Posterior vena cava (tissue), 2 donors: ENCODE measurements at regions not wholly inside any gene's neighbourhood (a gene's known extent, or its start where the extent isn't known, plus 50 kb on each side); places are given as distances from the start of the nearest gene placed in this dataset.
A peak's percentile ranks its signal among the peaks of the same experiment; 100 is the strongest.

ENCODE experiments used
- DNase-seq: peaks from one replicate; pipeline ENCODE4 v3.0.0-alpha.2; 2020; ENCODE audit warnings: low spot score
- intact Hi-C, 2 donors: fragments of 100-400 bp; cut with DNase I; formaldehyde crosslinking; loops; one replicate each; pipeline versions ENCODE4 v1.14.1 to v1.14.2; 2022 to 2023
- donor health status: DM: yes; HTN: yes; CAD: no.
- donor health status: DM: yes; HTN: yes; CAD: no.

DNA sequence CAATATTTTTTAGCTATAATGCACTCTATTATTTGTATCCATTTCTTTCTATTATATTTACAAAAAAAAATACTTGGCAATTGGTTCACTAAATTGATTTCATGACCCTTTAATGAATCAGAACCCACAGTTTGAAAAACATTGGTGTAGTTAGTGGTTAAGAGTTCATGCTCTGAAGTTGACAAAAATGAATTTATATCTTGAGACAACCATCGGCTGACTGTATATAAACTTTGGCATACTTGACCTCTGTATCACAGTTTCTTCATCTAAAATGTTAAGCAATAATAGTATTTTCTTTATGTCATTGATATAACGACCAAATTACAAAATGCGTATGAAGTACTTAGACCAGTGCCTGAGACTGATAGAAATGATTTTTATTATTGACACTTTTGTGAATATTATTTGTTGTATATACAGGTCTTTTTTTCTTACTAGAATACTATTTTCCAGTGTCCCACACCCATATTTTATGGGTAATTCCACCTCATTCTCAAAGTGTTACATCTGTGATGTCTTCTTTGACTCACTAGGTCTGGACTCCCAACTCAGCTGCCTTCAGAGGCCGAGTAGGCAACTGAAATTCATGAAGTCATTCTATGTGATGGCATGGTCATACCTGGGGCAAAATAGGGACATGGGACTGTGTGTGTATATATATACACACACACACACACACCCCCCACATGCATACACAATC lies 459.2 kb downstream of the RFPL4B start:
- no peak for DNase-seq
- intact Hi-C loops: no loop called here

DNA sequence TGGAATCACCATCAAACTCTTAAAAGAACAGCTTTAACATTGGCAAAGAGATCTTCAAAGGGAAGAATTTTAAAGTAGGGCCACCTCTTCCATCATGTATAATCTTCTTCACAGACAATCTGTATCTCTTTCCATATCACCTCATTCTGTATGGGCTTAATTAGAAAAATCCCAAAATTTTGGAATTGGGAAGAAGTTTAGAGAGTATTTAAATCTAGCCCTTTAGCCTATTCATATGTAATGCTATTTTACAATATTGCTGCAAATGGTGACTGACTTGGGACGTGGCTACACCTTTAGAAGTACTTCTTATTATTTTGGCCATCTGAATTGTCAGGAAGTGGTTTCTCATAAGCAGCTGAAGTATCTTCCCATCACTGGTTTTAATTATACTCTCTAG lies 474.3 kb downstream of the RFPL4B start:
- DNase-seq: no peak
- intact Hi-C loops: no loop called here

DNA sequence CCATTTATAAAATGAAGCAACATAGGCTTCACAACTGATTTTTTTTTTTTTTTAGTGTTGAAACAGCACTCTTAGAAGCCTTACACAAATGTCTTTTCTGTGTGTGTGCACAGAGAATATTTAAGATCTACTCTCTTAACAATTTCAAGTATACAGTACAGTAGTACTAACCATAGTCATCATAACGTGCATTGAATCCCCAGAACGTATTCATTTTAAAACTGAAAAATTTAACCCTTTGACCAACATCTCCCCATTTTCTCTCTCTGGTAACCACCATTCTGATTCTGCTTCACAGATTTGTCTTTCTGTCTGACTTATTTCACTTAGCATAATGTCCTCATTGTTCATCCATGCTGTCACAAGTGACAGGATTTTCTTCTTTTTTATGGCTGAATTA lies 475.6 kb downstream of the RFPL4B start:
- intact Hi-C loops: no loop called here

GRCh38 chr6:112827793-112828192 lies 480.7 kb downstream of the RFPL4B start:
- no peak for DNase-seq
- intact Hi-C loops: no loop called here

More for the DNA sequence above, 475.6 kb downstream of the RFPL4B start:
- no peak for DNase-seq

DNA sequence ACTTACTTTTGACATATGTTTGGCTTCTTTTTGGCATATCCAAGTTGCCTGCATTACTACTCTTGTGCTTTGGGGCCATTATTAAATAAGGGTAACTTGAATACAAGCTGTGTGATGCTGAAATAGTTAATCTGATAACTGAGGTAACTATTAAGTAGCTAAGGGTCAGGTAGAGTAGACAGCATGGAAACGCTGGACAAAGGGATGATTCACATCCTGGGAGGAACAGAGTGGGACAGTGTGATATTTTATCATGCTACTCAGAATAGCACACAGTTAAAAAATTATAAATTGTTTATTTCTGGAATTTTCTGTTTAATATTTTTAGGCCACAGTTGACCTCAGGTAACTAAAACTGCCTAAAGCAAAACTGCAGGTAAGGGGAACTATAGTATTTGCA lies 483.9 kb downstream of the RFPL4B start:
- DNase-seq: no peak
- intact Hi-C loops: no loop called here

DNA sequence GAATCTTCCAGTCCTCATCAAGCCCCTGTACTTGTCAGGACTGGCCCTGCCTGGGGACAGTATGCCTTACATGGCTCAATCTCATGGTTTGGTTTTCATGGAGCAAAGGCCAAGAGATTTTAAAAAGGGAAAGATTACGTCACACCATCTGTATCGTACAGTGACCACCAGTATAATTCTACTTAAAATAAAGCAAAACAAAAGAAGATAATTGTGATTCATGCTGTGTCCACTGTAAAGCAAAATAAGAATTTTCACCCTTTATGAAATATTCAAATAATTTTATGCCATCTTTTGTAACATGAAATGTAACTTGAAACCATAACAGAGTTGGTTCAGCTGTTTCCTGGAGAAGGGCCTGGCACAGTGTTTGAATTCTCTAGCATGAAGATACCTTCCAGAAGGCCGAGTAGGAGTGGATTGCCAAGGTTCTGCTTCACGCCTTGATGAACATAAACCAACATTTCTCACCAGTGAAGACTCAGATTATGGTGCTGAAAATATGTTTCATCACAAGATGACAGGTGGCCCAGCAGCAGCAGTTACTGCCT lies 486.5 kb downstream of the RFPL4B start:
- DNase-seq: no peak
- intact Hi-C loops: no loop called here

GRCh38 chr6:112835078-112835477 lies 487.9 kb downstream of the RFPL4B start:
- no peak for DNase-seq
- intact Hi-C loops: no loop called here

DNA sequence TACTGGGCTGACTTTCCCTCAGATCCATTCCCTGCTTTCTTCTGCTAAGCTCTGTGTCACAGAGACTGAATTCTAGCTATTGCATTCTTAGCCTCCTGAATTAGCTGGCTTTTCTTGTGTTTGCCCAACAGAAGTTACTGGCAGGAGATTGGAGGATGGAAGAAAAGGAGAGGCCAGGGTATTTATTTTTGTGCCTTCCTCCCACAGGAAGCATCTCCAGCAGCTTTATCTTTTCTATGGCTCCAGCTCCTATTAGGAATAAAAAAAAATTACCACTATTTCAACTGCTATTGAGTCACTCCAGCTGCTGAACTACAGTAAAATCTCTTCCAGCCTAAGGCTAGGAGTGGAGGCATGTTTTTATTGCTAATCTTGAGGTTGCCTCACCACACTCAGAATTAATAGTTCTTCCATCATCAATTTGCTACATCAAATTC lies 492.4 kb downstream of the RFPL4B start:
- DNase-seq: no peak
- intact Hi-C loops: no loop called here

- intact Hi-C loops: no loop called here
- no peak for DNase-seq
Measured at GRCh38 chr6:112841553-112842329, 494.6 kb downstream of the RFPL4B start.

- intact Hi-C loops: no loop called here
- DNase-seq: no peak
Measured at GRCh38 chr6:112842330-112842685, 495.2 kb downstream of the RFPL4B start.

DNA sequence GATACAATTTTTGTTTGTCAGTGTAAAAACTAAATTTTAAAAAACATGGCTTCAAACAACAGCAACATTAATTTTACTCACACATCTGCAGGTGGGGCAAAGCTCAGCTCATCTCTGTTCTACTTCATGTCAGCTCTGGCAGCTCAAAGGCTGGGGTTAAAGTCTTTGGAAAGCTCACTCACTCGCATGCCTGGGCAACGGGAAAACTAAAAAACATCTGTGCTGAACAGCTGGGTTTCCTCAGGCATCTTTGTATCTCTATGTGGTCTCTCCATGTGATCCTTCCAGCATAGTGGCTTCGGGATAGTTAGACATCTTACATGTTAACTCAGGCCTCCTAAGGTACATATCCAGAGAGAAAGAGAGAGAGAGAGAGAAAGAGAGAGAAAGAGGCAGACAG lies 499.6 kb downstream of the RFPL4B start:
- no peak for DNase-seq
- intact Hi-C loops: no loop called here

GRCh38 chr6:112851146-112851545 lies 504.0 kb downstream of the RFPL4B start:
- no peak for DNase-seq
- intact Hi-C loops: no loop called here

DNA sequence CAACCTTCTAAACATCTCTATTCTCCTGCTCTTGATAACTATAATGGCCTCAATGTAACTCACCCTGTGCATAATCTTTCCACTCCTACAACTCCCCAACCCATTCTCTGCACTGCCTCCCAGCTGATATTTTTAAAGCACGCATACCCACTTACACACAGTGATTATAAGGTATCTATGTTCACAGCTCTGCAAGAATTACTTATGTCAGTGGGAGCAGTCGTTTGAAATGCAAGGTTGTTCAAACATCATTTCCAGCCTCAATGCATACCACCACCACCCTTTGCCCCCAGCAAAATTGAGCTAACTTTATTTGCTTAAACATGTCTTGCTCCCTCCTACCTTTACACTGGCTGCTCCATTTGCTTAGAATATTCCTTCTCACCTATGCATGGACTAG lies 506.0 kb downstream of the RFPL4B start:
- intact Hi-C loops: no loop called here
- DNase-seq: no peak

GRCh38 chr6:112863753-112864152 lies 516.6 kb downstream of the RFPL4B start:
- no peak for DNase-seq
- intact Hi-C loops: no loop called here

DNA sequence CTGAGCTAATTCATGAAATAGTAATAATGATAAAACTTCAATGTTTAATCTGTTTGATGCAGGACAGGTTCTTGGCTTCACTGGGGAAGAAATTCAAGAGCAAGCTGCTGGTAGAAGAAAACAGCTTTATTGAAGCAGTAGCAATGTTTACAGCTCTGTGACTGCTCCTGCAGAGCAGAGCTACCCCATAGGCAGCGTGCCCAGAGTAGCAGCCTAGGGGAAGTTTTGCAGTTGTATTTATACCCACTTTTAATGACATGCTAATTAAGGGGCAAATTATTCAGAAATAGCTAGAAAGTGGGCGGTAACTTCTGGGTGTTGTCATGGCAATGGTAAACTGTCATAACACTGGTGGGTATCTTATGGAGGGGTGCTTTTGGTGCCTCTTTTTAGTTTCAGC lies 518.0 kb downstream of the RFPL4B start:
- no peak for DNase-seq
- intact Hi-C loops: no loop called here

DNA sequence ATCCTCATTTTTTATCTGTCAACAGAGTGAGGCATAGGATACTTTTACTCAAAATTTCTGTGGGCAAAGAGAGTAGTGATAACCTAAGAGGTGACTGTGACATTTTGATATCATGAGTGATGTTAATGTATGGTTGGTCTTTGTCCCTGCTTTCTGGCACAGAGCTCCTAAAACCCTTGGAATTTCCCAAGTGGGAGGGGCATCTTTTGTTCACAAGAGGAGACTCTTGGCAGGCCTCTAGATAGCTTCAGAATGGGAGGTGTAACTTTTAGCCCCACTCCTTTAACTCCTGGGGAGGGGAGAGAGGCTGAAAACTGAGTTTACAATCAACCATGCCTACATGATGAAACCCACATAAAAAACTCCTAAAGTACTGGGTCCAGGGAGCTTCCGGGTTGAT lies 527.8 kb downstream of the RFPL4B start:
- intact Hi-C loops: no loop called here
- no peak for DNase-seq

- intact Hi-C loops: no loop called here
- DNase-seq: no peak
Measured at GRCh38 chr6:112877134-112878100, 530.3 kb downstream of the RFPL4B start.

GRCh38 chr6:112879920-112880413 lies 532.8 kb downstream of the RFPL4B start:
- DNase-seq: peak; percentile 82
- intact Hi-C loops: no loop called here

DNA sequence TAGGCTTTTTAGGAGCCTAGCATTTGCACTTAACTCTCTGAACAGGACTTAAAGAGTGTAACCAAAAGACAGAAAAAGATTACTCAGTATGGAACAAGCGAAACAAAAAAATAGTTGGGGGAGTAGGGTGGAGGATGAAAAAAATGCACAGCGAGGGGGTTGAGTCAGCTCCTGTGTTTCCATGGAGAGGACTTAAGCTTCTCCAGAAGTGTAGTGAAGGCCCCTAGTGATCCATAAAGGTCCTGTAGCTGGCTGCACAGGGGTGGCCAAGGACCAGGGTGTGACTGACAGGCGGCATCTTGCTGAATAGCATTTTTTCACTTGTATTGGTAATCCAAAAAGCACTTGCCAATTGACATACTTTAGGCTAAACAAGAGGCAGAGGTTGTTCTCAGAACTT lies 533.9 kb downstream of the RFPL4B start:
- no peak for DNase-seq
- intact Hi-C loops: no loop called here
